BE2C (cell line): ENCODE measurements at regions not wholly inside any gene's neighbourhood (a gene's known extent, or its start where the extent isn't known, plus 50 kb on each side); places are given as distances from the start of the nearest gene placed in this dataset.

Experiments used
- DNase-seq: peaks from one replicate; pipeline ENCODE4 v3.0.0-alpha.2; 2020
- H3K27me3 ChIP-seq: fragments of 250-450 bp; sonication (Bioruptor Pico); 2 replicates; pipeline ENCODE4 v1.5.1; 2020; ENCODE audit warnings: mild to moderate bottlenecking
- H3K36me3 ChIP-seq: fragments of 250-450 bp; sonication (Bioruptor Pico); 2 replicates; pipeline ENCODE4 v1.5.1; 2020; ENCODE audit warnings: mild to moderate bottlenecking
- H3K4me1 ChIP-seq: fragments of 250-450 bp; sonication (Bioruptor Pico); 2 replicates; pipeline ENCODE4 v1.5.1; 2020
- H3K4me3 ChIP-seq: 2 replicates; pipeline ENCODE4 v1.5.1; 2011; ENCODE audit warnings: low read depth, low read length
- H3K9me3 ChIP-seq: fragments of 250-450 bp; sonication (Bioruptor Pico); 2 replicates; pipeline ENCODE4 v1.5.1; 2020
- CTCF ChIP-seq: IDR thresholded peaks from 2 replicates; pipeline ENCODE4 v1.5.1; 2012; ENCODE audit warnings: mild to moderate bottlenecking, low read depth, low read length

GRCh38 chr20:22386306-22386623, 198.1 kb downstream of the FOXA2 start:
- Histone ChIP-seq H3K4me3 (no peak overlapping the region), H3K9me3 (no peaks in the 10 kb centered on the region), H3K4me1 (no peaks in the 10 kb centered on the region), H3K36me3 (no peaks in the 10 kb centered on the region), H3K27me3 (no peaks in the 10 kb centered on the region)
- TF ChIP-seq CTCF, result no peak
- DNase-seq, result no peak

- H3K9me3 ChIP-seq, result no peaks in the 10 kb centered on the region
- H3K4me1 ChIP-seq, result no peaks in the 10 kb centered on the region
- H3K36me3 ChIP-seq, result no peaks in the 10 kb centered on the region
- no peak for TF ChIP-seq CTCF
- no peaks in the 10 kb centered on the region for H3K27me3 ChIP-seq
- DNase-seq, result no peak
- no peak overlapping the region for H3K4me3 ChIP-seq
Observed at GRCh38 chr20:22385602-22386305, 198.6 kb downstream of the FOXA2 start.

- no peak for DNase-seq
- Histone ChIP-seq H3K4me3 (no peak overlapping the region), H3K27me3 (no peaks in the 10 kb centered on the region), H3K36me3 (no peaks in the 10 kb centered on the region), H3K4me1 (no peaks in the 10 kb centered on the region), H3K9me3 (no peaks in the 10 kb centered on the region)
- TF ChIP-seq CTCF, result no peak
Observed at GRCh38 chr20:22384978-22385377, 199.4 kb downstream of the FOXA2 start.

- no peak for DNase-seq
- no peak for TF ChIP-seq CTCF
- no peak overlapping the region for H3K4me3 ChIP-seq
- no peaks in the 10 kb centered on the region for H3K4me1 ChIP-seq
- no peaks in the 10 kb centered on the region for H3K9me3 ChIP-seq
- no peaks in the 10 kb centered on the region for H3K36me3 ChIP-seq
- no peaks in the 10 kb centered on the region for H3K27me3 ChIP-seq
Observed at GRCh38 chr20:22383156-22383555, 201.2 kb downstream of the FOXA2 start.

- H3K36me3 ChIP-seq, result no peaks in the 10 kb centered on the region
- DNase-seq, result no peak
Observed at GRCh38 chr20:22382742-22383141, 201.6 kb downstream of the FOXA2 start.

More at GRCh38 chr20:22382742-22383141, 201.6 kb downstream of the FOXA2 start:
- no peaks in the 10 kb centered on the region for H3K27me3 ChIP-seq
- TF ChIP-seq CTCF, result no peak
- no peak overlapping the region for H3K4me3 ChIP-seq
- H3K4me1 ChIP-seq, result no peaks in the 10 kb centered on the region
- no peaks in the 10 kb centered on the region for H3K9me3 ChIP-seq
